HG02623 (cell line): ENCODE measurements at regions not wholly inside any gene's neighbourhood (a gene's known extent, or its start where the extent isn't known, plus 50 kb on each side); places are given as distances from the start of the nearest gene placed in this dataset.

Experiments used
- ATAC-seq: cut with Tn5 transposase; IDR thresholded peaks from one replicate; pipeline ENCODE4 v1.9.1; 2021; ENCODE audit warnings: moderate library complexity; ENCODE audit not compliant: unreplicated experiment

DNA sequence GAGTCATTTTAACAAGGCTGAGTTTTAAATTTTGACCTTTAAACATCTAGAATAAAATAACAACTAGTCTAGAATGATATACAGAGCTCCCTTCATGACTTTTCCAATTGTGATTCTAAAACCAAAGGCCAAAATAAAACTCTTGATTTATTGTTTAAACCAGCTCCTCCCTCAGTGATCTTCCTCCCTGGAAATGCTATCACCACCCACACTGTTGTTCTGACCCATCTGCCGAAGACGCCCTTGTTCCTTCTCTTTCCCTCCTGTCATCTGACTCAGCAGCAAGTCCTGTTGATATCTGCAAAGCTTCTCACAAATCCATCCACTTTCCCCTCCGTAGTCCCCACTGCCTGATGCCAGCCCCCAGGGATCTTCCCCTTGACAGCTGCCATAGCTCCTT, 231.6 kb upstream of the DYNLRB2 start:
- no peak for ATAC-seq

DNA sequence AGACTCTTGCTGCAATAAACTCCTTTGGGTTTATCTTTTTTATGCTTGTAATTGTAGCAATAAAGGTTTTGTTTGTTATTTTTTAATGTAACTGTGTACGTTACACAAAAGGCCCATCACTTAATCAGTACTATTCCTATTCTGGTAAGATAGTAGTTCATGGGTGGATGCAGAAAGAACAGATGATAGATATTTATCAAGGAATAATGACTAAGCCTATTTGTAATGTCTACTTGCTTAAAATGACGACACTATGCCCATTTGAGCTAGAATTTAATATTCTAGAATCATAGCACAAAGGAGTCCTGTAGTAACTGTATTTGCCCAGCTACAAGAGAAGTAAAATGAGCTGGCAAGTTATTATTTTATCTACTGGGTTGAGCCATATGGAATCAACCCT, 235.4 kb upstream of the DYNLRB2 start:
- no peak for ATAC-seq

DNA sequence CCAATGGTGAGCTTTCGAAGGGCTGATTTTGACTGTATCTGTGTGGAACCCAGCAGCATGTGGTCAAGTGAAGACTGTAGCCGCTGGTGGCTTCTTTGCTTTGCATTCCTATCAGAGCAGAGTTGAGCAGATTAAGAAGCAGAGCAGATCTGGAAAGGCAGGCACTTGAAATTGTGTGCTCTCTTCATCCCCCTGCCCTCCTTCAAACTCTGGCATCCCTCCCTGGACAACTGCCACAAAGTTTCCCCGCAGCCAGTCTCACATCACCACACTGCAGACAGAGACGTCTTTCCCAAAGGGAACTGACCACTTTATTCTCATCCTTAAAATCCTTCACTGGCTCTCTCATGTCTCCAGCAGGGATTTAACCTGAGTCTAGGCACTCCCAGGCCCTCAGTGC, 237.1 kb upstream of the DYNLRB2 start:
- ATAC-seq, result no peak

DNA sequence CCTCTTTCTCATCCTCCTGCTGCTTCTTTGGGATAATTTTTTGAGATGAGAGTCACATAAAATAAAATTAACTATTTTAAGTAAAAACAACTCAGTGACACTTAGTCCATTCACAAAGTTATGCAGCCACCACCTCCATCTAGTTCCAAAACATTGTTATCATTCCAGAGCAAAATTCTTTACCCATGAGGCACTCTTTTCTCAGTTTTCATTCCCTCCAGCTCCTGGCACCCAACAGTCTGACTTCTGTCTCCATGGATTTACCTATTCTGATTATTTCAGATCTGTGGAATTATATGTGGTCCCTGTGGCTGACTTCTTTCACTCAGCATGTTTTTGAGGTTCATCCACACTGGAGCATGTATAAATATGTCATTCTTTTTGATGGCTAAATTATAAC, 239.9 kb upstream of the DYNLRB2 start:
- ATAC-seq, result no peak

DNA sequence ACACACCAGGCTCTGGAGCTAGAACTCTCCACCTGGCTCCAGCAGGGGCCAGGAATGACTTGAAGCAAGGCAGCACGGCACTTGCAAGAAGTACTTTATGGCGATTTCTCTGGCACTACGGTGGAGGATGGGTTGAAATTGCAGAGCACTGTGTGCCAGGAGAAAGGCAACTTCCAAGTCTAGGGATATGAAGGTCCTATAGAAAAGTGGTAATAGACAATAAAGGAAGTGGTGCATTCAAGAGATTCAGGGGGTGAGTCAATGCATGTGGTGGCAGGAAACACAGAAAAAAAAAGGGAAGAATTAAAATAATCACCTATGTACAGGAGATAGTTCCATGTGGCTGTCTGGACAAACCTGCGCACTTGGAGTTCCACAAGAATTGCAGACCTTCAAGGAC, 240.3 kb upstream of the DYNLRB2 start:
- ATAC-seq, result no peak

DNA sequence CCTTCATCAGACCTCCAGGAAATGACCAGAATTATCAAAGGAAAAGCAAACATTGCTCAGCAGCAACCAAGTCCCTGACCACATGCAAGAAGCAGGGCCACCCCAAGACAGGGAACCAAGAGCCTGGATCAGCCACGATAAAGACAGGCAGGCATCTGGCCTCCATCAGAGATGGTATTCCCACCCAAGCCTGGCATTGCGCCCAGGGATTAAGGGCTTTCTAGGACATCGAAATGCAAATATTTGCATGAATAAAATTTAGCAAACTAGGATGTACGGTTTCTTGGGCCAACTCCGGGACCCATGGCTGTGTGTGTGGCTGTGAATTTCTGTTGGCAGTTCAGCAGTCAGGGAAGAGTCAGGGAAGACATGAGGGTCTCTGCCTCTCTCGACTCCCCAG, 241.4 kb upstream of the DYNLRB2 start:
- ATAC-seq, result no peak

DNA sequence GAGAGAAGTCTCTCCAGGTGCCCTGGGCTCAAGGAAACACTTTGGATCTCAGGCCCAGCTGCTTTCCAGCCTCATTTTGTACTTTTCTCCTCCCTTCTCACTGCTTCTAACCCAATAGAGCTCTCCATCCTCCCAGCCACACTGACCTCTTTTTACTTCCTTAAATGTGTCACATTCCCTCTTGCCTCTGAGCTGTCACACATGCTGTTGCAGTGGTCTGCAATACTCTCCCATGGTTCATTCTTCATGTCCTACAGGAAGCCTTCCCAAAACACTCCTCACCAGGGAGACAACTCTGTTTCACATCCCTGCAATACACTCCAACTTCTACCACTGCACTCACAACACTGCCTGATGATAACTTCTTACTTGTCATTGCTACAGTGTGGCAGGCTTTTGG, 242.1 kb upstream of the DYNLRB2 start:
- no peak for ATAC-seq

DNA sequence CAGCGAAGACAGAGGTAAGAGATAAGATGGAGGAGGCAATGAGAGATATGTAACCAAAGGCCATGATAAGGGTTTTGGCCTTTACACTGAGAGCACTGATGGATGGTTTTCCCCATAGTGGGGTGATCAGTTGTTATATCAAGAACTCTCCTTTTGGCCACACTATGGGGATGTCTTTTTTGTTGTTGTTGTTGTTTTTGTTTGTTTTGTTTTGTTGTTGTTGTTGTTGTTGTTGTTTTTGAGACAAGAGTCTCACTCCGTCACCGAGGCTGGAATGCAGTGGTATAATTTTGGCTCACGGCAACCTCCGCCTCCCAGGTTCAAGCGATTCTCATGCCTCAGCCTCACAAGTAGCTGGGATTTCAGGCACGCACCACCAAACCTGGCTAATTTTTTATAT, 244.8 kb upstream of the DYNLRB2 start:
- ATAC-seq, result no peak

DNA sequence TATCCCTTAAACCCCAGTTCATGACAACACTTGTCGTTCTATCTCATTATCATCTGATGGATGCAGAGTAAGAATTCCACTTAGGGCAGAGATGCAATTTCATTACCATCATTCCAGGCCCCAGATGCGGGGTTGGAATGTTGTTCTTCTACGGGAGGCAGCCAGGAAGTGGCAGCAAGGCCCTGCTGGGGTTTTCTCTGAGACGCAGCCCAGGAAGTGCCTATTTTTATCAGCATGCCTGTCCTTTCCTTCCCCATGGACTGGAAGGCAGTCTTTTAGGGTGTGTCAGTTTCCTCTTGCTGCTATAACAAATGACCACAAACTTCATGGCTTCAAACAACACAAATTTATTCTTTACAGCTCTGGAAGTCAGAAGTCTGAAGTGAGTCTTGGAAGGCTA, 246.6 kb upstream of the DYNLRB2 start:
- ATAC-seq, result no peak

DNA sequence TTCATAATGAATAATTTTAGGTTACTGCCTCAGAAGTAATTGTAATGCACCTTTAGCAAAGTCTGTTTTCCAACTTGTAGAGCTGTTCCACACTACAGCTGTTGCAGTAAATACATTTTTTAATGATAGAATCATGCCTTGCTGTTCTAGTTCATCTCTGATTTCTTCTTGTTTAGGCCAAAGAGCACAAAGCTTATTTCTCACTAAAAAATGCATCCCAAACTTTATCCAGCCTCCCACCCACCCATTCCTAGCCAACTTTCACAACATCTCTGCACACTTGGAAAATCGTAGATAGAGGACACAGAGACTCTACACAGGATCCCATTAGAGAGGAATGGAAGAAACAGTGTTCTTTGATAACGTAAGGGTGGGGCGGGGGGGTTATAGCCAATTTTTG, 252.2 kb upstream of the DYNLRB2 start:
- ATAC-seq, result no peak

DNA sequence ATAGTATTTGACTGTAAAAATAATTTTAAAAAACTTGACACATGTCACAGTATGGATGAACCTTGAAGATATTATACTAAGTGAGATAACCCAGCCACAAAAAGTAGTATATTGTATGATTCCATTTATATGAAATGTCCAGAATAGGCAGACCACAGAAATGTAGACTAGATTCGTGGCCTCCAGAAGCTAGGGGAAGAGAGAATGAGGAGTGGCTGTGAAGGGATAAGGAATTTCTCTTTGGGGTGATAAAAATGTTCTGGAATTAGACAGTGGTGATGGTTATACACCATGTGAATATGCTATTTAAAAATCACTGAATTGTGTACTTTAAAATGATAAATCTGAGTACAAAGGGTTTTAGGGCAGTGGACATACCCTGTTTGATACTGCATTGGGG, 253.1 kb upstream of the DYNLRB2 start:
- ATAC-seq, result no peak

DNA sequence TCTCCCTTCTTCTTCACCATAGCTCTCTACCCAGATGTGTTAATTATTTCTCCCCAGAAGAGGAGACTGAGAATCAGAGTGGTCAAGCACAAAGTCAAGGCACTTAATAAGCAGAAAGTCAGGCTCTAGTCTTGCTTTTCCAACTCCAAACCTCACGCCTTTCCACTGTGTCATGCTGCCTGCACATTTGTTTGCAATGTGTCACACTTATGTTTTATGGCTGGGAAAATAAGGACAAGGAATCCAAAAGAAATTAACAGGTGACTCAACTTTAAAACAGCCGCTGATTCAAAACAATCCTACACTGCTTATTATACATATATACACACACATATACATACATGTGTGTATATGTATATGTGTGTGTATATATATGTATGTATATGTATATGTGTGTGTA, 255.7 kb upstream of the DYNLRB2 start:
- no peak for ATAC-seq

DNA sequence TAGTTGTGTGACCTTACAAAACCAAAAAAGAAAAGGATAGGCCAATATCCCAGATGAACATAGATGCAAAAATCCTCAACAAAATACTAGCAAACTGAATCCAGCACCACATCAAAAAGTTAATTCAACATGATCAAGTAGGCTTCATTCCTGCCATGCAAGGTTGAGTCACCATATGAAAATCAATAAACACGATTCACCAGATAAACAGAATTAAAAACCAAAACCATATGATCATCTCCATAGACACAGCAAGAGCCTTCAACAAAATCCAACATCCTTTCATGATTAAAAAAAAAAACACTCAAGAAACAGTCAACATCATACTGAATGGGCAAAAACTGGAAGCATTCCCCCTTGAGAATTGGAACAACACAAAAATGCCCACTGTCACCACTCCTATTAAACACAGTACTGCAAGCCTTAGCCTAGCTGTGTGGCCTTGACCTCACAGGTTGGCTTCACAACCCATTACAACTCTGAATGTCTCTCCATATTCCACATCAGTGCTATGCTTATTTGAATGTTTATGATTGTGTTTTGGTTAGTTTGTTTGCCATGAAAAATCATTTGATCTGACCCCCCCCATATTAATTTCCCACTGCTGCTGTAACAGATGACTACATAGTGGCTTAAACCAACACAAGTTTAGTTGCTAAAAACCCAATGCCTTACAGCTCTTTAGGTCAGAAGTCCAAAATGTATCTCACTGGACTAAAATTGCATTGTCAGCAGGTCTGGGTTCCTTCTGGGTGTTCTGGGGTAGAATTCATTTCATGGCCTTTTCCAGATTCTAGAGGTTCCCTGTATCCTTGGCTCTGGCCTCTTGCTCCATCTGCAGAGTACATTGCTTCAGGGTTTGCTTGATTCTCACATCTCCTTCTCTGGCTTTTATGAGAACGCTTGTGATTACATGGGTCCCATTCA, 257.1 kb upstream of the DYNLRB2 start:
- ATAC-seq, result no peak

DNA sequence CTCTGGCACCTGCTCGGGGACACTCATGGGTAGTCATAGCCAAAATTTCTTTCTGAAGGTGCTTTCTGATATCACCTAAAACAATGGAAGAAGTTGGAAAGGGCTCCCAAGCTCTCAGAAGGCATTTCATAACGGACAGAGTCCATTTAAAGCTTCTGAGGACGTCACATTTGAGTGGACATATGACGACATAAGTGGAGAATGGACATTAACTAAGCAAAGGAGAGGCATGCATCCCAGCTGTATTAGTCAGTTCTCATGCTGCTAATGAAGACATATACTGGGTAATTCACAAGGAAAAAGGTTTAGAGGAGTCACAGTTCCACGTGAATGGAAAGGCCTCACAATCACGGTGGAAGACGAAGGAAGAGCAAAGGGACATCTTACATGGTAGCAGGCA, 260.2 kb upstream of the DYNLRB2 start:
- no peak for ATAC-seq

DNA sequence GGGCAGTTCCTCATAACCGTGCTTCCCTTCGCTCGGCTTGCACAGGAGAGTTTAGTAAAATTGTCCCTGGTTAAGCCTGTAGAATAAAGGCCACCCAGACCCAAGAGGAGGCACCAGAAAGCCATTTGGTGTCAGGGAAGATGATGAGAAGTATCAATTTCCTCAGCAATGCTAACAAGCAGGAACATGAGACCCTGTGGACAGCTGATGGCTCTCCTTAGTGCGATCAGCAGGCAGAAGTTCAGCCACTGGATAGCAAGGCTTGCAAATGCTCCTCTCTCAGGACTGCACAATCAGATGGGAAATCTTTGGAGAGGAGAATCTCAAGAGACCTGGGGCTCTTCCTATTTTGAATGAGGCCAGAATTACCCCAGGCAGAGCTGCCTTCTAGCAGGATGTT, 261.1 kb upstream of the DYNLRB2 start:
- ATAC-seq, result no peak

DNA sequence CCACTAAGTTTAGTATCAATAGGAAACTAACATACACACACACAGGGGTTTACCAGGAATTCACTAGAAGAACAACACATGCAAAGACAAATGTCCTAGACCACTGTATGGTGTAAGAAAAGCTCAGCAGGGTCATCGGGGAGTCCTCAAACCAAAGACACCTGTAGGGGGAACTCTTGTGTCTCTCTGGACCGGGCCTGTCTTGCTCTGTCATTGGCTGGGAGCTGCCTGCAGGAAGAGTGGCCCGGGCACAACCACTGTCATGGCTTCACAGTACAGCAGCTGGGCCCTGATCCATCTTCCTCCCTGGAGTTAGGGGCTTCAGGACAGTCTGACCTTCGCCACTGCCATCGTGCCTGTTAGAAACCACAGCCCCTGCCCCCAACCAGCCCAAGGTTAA, 263.6 kb upstream of the DYNLRB2 start:
- ATAC-seq, result no peak

DNA sequence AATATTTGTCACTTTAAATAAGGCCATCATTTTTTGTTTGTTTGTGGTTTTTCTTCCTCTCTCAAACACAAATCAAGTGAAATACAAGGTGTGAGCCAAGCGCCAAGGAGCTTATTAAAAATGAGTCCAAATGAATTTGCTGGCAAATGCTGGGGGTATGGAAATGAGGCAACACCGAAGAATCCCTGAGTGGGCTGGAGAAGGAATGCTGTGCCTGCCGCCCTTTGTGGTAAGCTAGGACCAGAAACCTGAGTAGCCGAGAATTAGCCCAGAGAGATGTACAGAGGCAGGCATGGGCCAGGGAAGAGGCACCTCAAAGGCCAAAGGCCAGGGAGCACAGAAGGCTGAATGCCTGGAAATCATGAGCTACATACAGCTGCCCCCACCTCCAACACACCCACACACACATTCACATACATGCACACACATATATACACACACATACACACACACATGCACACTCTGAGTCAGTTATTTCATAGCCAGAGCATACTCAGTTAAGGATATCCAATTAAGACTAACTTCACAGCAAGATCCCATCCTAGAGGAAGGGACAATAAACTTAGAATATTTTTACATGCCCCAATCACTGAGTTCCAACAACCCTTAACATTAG, 266.1 kb upstream of the DYNLRB2 start:
- ATAC-seq, result no peak

DNA sequence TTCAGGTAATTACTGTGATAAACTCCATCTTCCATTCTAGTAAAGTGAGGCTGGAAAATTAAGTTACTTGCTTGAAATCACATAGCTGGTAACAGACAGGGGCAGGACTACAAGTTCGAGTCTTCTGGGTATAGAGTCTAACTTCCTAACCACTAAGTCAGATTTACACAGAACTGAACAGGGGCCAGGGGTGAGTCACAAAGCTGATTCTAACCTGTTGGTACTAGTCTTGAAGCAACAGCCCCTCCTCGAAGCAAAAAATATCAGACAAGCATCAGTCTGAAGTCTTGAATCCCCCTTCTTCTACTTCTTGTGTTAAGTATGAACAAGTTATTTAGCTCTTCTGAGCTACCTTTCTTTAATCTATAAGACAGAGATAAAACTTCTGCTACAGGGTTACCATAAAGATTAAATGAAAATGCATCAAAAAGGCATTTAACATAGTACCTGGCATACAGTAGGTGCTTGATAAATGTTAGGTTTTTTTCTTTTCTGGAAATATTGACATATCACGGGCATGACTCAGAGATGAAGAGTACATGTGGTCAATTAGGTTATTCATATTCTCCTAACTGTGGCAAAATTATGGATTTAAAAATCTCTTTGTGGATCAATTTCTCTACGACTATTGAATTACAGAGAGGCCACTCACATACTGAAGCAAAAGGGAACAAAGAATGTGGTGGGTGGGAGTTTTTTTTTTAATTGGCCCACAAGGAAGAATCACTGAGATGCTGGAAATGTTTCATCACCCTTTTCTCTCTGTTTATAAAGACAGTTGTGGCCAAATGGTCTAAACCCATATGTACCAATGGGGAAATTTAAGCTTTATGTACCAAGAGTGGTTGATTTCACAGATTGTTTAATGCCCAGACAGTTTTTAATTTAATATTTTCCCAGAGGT, 266.9 kb upstream of the DYNLRB2 start:
- ATAC-seq, result no peak

DNA sequence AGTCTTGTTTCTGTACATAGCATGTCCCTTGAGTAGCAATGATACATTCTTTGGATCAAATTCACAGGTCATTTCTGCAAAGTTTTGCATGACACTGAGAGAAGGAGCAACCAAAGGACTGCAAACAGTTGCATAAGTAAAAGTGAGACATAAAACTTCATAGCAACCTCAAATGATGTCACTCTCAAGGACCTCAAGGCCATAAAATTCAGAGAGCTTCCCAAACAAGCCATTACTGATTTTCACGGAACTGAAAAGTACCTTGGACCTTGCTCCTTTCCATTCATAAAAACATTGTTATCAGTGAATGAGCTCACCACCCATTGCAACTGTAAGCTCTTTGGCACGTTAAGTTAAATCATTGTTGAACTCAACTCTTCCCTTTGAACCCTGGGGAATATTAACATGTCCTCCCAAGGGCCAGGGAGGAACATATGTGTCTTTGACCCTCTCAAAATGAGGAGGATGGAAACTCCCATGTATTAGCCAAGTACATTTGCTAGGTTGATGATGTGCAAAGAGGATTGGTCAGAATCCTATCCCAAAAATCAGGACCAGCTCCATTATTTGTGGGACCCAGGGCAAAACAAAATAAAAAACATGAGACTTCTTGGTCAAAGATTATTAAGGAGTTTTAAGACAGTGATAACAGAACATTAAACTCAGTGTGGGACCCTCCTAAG, 275.0 kb upstream of the DYNLRB2 start:
- no peak for ATAC-seq

DNA sequence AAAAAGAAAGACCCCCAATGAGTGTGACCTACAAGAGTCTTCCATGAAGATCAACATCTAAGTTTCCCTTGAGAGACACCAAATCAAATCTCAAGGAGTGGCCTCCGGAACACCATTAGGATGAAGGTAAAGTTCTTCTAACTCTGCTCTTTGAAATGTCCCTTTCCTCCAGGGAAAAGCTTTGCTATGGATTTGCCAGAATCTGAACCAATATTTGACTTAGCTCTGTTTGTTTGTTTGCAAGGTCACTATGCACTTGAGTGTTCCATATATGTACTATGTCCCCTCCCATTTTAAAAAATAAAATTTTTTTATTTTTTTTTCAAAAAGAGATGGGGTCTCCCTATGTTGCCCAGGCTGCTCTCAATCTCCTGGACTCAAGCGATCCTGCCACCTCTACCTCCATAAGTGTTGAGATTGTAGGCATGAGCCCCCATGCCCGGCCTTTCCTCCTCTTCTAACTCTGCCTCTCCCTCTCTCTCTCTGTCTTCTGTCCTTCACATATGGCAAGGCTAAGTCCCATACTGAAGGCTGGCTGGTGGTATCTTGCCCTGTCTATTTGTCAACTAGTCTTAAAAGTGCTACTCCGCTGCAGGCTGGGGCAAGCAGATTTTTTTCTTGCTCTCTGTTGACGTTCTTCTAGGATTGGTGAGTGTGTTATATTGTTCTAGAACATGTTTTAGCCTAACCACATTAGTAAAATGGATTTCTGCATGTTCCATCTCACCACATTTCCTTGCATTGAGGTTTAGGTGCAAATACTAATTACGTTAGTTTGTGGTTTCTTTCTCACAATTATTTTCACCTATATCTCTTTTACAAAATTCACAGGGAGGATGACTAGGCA, 276.7 kb upstream of the DYNLRB2 start:
- no peak for ATAC-seq
